HG03460 (cell line): ENCODE measurements at regions not wholly inside any gene's neighbourhood (a gene's known extent, or its start where the extent isn't known, plus 50 kb on each side); places are given as distances from the start of the nearest gene placed in this dataset.

ENCODE experiments used
- ATAC-seq: cut with Tn5 transposase; IDR thresholded peaks from one replicate; pipeline ENCODE4 v1.9.1; 2021; ENCODE audit not compliant: unreplicated experiment

- ATAC-seq, result no peak
Measured at GRCh38 chr1:186736971-186737685, 56.9 kb upstream of the PTGS2 start.

- ATAC-seq, result no peak
Measured at GRCh38 chr1:186735463-186735862, 55.2 kb upstream of the PTGS2 start.

GRCh38 chr1:186730951-186731729 lies 50.9 kb upstream of the PTGS2 start:
- ATAC-seq, result no peak
